ENCODE measurements at regions not wholly inside any gene's neighbourhood (a gene's known extent, or its start where the extent isn't known, plus 50 kb on each side); places are given as distances from the start of the nearest gene placed in this dataset.

GRCh38 chr3:159846255-159846654 lies 142.4 kb upstream of the IL12A start:
- no peak overlapping the region for H3K9ac ChIP-seq (ENCODE audit: low read depth, low read length)
- no peaks in the 10 kb centered on the region for H3K27me3 ChIP-seq (ENCODE audit: control insufficient read depth, insufficient read depth, low read length)
- no peaks in the 10 kb centered on the region for H3K9me3 ChIP-seq (ENCODE audit: control insufficient read depth, insufficient read depth, low read length)
- peaks cover under 1% of the 10 kb centered on the region for H3K4me1 ChIP-seq (ENCODE audit: control insufficient read depth, insufficient read depth, low read length)
- H3K4me3 ChIP-seq (ENCODE audit: low read depth, low read length), result no peak overlapping the region
- H3K36me3 ChIP-seq (ENCODE audit: control insufficient read depth, insufficient read depth, low read length), result no peaks in the 10 kb centered on the region

DNA sequence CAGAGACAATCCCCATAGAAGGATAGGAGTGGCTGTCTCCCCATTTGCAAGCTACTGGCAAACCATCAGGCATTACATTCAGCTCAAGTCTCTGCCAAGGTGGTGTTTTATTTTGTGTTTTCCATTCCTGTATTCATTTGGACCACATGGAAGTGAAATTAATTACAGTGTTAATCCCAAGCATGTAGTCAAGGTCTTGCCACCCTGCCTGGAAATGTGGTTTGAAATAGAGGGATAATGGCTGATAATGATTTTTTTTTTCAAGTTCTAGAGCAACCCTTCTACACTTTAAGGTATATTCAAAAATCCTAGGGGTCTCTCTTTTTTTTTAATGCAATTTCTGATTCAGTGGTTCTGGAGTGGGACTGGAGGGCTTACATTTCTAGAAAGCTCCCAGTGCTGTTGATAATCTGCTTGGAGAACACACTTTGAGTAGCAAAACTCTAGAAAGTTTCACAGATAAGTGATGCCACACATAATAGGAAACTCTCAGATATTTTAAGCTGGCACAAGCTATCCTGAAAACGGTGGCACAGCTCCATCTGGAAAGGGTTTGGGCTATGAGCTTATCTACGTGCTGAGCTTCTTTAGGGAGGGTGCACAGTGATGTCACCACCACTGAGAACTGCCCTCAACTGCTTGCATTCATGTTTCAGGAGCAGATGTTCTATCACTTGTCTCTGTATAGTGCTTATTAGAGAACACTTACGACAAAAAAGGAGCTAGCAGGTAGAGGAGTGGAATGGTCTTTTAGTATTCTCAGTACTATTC lies 140.1 kb upstream of the IL12A start:
- H3K27me3 ChIP-seq (ENCODE audit: control insufficient read depth, insufficient read depth, low read length), result no peaks in the 10 kb centered on the region
- H3K36me3 ChIP-seq (ENCODE audit: control insufficient read depth, insufficient read depth, low read length), result no peaks in the 10 kb centered on the region
- H3K9me3 ChIP-seq (ENCODE audit: control insufficient read depth, insufficient read depth, low read length), result no peaks in the 10 kb centered on the region
- H3K4me1 ChIP-seq (ENCODE audit: control insufficient read depth, insufficient read depth, low read length), result peaks cover 16% of the 10 kb centered on the region
- no peak overlapping the region for H3K9ac ChIP-seq (ENCODE audit: low read depth, low read length)
- no peak overlapping the region for H3K4me3 ChIP-seq (ENCODE audit: low read depth, low read length)

DNA sequence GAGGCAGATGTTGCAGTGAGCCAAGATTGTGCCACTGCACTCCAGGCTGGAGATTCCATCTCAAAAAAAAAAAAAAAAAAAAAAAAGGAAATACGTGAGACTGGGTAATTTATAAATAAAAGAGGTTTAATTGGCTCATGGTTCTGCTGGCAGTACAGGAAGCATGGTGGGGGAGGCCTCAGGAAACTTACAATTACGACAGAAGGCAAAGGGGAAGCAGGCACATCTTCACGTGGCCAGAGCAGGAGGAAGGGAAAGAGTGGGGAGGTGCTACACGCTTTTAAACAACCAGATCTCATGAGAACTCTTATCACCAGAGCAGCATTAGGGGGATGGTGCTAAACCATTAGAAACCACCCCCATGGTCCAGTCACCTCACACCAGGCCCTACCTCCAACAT lies 138.2 kb upstream of the IL12A start:
- no peaks in the 10 kb centered on the region for H3K27me3 ChIP-seq (ENCODE audit: control insufficient read depth, insufficient read depth, low read length)
- H3K9me3 ChIP-seq (ENCODE audit: control insufficient read depth, insufficient read depth, low read length), result no peaks in the 10 kb centered on the region
- no peak overlapping the region for H3K4me3 ChIP-seq (ENCODE audit: low read depth, low read length)
- no peak overlapping the region for H3K9ac ChIP-seq (ENCODE audit: low read depth, low read length)
- no peaks in the 10 kb centered on the region for H3K36me3 ChIP-seq (ENCODE audit: control insufficient read depth, insufficient read depth, low read length)
- H3K4me1 ChIP-seq (ENCODE audit: control insufficient read depth, insufficient read depth, low read length), result peaks cover 23% of the 10 kb centered on the region

DNA sequence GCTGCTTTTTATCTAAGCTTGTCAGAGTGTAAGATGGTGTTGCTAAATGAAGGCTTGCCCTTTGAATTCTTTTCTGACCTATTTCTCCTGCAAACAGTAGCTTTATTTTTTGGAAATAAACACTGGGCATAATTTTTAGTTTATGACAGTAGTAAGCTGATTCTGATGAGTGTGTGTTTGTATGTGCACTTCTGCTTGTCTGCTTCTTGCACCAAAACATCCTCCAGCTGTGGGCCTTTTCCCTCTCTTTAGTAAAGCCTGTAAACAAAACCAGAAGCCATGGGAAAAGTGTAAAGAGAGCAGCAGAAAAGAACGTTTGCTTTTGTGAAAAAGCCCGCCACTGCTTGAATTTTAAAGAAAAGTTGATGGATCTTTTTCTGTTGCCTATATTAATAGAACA lies 136.4 kb upstream of the IL12A start:
- Histone ChIP-seq H3K27me3 (ENCODE audit: control insufficient read depth, insufficient read depth, low read length) (no peaks in the 10 kb centered on the region), H3K4me1 (ENCODE audit: control insufficient read depth, insufficient read depth, low read length) (peaks cover 23% of the 10 kb centered on the region), H3K9ac (ENCODE audit: low read depth, low read length) (peak overlapping the region; percentile 49), H3K36me3 (ENCODE audit: control insufficient read depth, insufficient read depth, low read length) (no peaks in the 10 kb centered on the region), H3K4me3 (ENCODE audit: low read depth, low read length) (no peak overlapping the region), H3K9me3 (ENCODE audit: control insufficient read depth, insufficient read depth, low read length) (no peaks in the 10 kb centered on the region)

GRCh38 chr3:159852821-159853505 lies 135.7 kb upstream of the IL12A start:
- no peaks in the 10 kb centered on the region for H3K36me3 ChIP-seq (ENCODE audit: control insufficient read depth, insufficient read depth, low read length)
- H3K4me1 ChIP-seq (ENCODE audit: control insufficient read depth, insufficient read depth, low read length), result peaks cover 23% of the 10 kb centered on the region
- H3K9ac ChIP-seq (ENCODE audit: low read depth, low read length), result peak overlapping the region; percentile 49
- H3K4me3 ChIP-seq (ENCODE audit: low read depth, low read length), result no peak overlapping the region
- no peaks in the 10 kb centered on the region for H3K9me3 ChIP-seq (ENCODE audit: control insufficient read depth, insufficient read depth, low read length)
- no peaks in the 10 kb centered on the region for H3K27me3 ChIP-seq (ENCODE audit: control insufficient read depth, insufficient read depth, low read length)

GRCh38 chr3:159853506-159853864 lies 135.2 kb upstream of the IL12A start:
- H3K4me1 ChIP-seq (ENCODE audit: control insufficient read depth, insufficient read depth, low read length), result peaks cover 23% of the 10 kb centered on the region
- H3K9me3 ChIP-seq (ENCODE audit: control insufficient read depth, insufficient read depth, low read length), result no peaks in the 10 kb centered on the region
- no peaks in the 10 kb centered on the region for H3K36me3 ChIP-seq (ENCODE audit: control insufficient read depth, insufficient read depth, low read length)
- H3K9ac ChIP-seq (ENCODE audit: low read depth, low read length), result no peak overlapping the region
- no peak overlapping the region for H3K4me3 ChIP-seq (ENCODE audit: low read depth, low read length)
- no peaks in the 10 kb centered on the region for H3K27me3 ChIP-seq (ENCODE audit: control insufficient read depth, insufficient read depth, low read length)

DNA sequence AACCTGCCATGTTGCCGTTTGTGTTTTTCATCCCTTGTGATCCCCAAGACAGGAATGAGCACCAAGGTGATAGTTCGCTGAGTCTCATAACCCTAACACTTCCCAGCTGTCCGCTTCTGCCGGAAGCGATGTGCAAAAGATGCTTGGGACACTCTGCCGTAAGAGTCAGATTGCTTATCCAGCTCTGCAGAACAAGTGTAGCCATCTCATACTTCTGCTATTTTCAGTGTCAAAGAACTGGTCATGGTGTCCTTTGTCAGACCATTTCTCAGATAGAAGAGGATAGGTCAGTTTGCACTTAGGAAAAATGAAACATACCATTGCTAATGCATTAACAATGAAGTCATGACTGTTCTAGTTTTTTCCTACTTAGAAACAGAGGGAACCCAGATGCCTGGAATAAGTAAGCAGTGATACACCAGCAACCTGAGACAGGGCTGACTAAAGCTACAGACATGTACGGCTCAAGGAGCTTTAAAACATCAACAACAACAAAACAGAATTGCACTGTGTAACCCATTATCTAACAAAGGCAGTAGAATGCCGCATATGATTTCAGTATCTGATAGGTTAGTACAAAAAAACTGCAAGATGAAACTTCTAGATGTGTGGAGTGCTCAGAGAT lies 134.0 kb upstream of the IL12A start:
- no peaks in the 10 kb centered on the region for H3K27me3 ChIP-seq (ENCODE audit: control insufficient read depth, insufficient read depth, low read length)
- no peak overlapping the region for H3K4me3 ChIP-seq (ENCODE audit: low read depth, low read length)
- no peaks in the 10 kb centered on the region for H3K36me3 ChIP-seq (ENCODE audit: control insufficient read depth, insufficient read depth, low read length)
- H3K9me3 ChIP-seq (ENCODE audit: control insufficient read depth, insufficient read depth, low read length), result no peaks in the 10 kb centered on the region
- peaks cover 23% of the 10 kb centered on the region for H3K4me1 ChIP-seq (ENCODE audit: control insufficient read depth, insufficient read depth, low read length)
- H3K9ac ChIP-seq (ENCODE audit: low read depth, low read length), result no peak overlapping the region

GRCh38 chr3:159855599-159856346 lies 132.9 kb upstream of the IL12A start:
- H3K9ac ChIP-seq (ENCODE audit: low read depth, low read length), result no peak overlapping the region
- peaks cover 26% of the 10 kb centered on the region for H3K4me1 ChIP-seq (ENCODE audit: control insufficient read depth, insufficient read depth, low read length)
- no peaks in the 10 kb centered on the region for H3K27me3 ChIP-seq (ENCODE audit: control insufficient read depth, insufficient read depth, low read length)
- H3K9me3 ChIP-seq (ENCODE audit: control insufficient read depth, insufficient read depth, low read length), result no peaks in the 10 kb centered on the region
- no peak overlapping the region for H3K4me3 ChIP-seq (ENCODE audit: low read depth, low read length)
- no peaks in the 10 kb centered on the region for H3K36me3 ChIP-seq (ENCODE audit: control insufficient read depth, insufficient read depth, low read length)

DNA sequence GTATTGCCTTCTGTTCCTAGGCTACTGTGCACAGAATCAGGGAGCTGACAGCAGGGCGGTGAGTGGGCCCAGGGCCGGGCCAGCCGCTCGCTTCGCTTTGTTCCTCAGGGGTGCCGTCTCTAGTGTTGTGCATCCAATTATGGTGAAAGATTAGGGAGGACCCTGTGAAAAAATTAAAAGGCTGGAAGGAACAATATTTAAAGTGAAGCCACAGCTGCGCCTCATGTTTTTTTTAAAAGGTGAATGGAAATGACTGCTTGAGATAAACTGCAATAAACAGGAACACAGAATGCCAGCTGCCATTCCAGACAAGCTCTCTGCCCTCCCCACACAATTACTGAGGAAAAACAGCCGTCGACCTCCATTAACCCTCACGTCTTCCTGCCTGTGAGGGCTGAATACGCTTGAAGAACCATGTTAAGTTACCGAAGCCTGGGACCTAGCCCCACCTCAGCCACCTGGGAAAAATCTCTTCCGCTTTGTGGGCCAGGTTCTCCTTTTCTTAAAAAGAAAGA lies 132.0 kb upstream of the IL12A start:
- no peaks in the 10 kb centered on the region for H3K27me3 ChIP-seq (ENCODE audit: control insufficient read depth, insufficient read depth, low read length)
- H3K4me1 ChIP-seq (ENCODE audit: control insufficient read depth, insufficient read depth, low read length), result peaks cover 28% of the 10 kb centered on the region
- no peak overlapping the region for H3K9ac ChIP-seq (ENCODE audit: low read depth, low read length)
- H3K9me3 ChIP-seq (ENCODE audit: control insufficient read depth, insufficient read depth, low read length), result no peaks in the 10 kb centered on the region
- H3K4me3 ChIP-seq (ENCODE audit: low read depth, low read length), result no peak overlapping the region
- no peaks in the 10 kb centered on the region for H3K36me3 ChIP-seq (ENCODE audit: control insufficient read depth, insufficient read depth, low read length)

GRCh38 chr3:159857840-159858239 lies 130.8 kb upstream of the IL12A start:
- Histone ChIP-seq H3K9me3 (ENCODE audit: control insufficient read depth, insufficient read depth, low read length) (no peaks in the 10 kb centered on the region), H3K4me3 (ENCODE audit: low read depth, low read length) (no peak overlapping the region), H3K9ac (ENCODE audit: low read depth, low read length) (no peak overlapping the region), H3K36me3 (ENCODE audit: control insufficient read depth, insufficient read depth, low read length) (no peaks in the 10 kb centered on the region), H3K4me1 (ENCODE audit: control insufficient read depth, insufficient read depth, low read length) (peaks cover 19% of the 10 kb centered on the region), H3K27me3 (ENCODE audit: control insufficient read depth, insufficient read depth, low read length) (no peaks in the 10 kb centered on the region)

DNA sequence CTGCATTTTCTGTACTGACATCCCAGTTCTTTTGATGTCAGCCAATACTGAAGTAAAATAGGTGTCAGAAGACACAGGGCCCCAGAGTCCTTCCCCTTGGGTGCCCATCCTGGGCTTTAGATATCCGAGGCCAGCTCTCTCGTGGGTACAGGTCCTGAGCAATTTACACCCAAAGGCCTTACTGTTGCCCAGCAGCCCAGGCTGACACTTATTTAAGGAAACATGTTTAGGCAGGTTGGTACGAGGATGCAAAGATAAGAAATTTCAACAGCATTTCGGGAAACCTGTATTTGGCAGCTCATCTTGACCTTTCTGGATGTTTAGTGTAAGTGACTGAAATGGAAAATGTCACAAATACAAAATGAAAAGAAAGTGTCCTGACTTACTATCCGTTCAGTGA lies 130.0 kb upstream of the IL12A start:
- H3K36me3 ChIP-seq (ENCODE audit: control insufficient read depth, insufficient read depth, low read length), result no peaks in the 10 kb centered on the region
- H3K27me3 ChIP-seq (ENCODE audit: control insufficient read depth, insufficient read depth, low read length), result no peaks in the 10 kb centered on the region
- no peak overlapping the region for H3K4me3 ChIP-seq (ENCODE audit: low read depth, low read length)
- no peak overlapping the region for H3K9ac ChIP-seq (ENCODE audit: low read depth, low read length)
- no peaks in the 10 kb centered on the region for H3K9me3 ChIP-seq (ENCODE audit: control insufficient read depth, insufficient read depth, low read length)
- H3K4me1 ChIP-seq (ENCODE audit: control insufficient read depth, insufficient read depth, low read length), result peaks cover 11% of the 10 kb centered on the region
